HG03439 (cell line): ENCODE measurements at regions not wholly inside any gene's neighbourhood (a gene's known extent, or its start where the extent isn't known, plus 50 kb on each side); places are given as distances from the start of the nearest gene placed in this dataset.

Source experiments
- ATAC-seq: cut with Tn5 transposase; IDR thresholded peaks from one replicate; pipeline ENCODE4 v1.9.1; 2021; ENCODE audit warnings: mild to moderate bottlenecking, moderate library complexity; ENCODE audit not compliant: unreplicated experiment

DNA sequence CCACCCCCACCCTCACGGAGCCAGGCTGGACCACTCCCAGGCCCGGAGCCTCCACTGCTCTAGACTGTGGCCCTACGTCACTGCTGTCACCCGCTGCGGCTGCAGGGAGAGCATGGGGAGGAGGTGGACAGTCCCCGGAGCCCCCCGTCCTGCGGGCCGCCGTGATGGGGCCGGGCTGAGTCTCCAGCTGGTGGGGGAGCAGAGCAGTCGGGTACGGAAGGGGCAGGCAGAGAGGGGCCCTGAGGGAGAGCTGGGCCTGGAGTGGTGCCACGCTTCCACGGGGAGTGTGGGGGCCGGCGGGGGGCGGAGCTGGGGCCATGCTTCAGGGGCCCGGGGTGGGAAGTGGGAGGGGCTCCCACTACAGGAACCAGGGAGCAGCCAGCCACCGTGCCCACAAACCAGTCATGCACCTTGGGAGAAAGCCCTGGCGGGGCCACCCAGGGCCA lies 98.9 kb upstream of the KCNK1 start:
- no peak for ATAC-seq

GRCh38 chr1:233516732-233517131 lies 97.2 kb upstream of the KCNK1 start:
- ATAC-seq, result no peak

- ATAC-seq, result no peak
Measured at GRCh38 chr1:233518344-233518743, 95.6 kb upstream of the KCNK1 start.

DNA sequence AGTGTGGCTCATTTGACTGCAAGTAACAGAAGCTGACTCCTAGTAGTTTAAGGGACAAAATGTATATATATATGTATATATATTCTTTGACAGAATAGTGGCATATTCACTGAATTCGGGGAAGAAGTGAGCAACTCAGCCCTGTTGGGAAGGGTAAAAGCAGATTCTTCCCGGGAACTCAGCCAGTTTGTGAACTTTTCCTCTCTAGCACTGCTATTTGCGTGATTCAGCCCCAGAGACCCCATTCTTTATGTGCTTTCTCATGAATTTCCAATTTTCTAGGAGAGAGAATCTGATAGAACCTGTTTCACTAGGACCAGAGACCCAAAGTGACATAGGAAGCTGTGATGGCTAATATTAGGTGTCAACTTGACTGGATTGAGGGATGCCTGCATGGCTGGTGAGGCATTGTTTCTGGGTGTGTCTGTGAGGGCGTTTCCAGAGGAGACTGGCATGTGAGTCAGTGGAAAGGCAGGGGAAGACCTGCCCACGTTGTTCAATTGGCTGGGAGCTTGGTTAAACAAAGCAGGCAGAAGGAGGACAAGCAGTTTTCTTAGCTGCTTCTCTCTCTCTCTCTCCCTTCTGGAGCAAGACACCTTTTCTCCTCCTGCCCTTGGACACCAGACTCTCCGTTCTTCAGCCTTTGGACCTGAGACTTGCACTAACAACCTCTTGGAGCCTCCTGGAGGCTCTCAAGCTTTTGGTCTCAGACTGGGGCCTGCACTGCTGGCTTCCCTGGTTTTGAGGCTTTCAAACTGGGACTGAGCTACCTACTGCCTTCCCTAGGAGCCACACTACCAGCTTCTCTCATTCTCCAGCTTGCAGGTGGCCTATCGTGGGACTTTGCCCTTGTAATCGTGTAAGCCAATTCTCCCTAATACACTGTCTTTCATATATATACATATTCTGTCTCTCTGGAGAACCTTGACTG lies 93.4 kb upstream of the KCNK1 start:
- no peak for ATAC-seq

DNA sequence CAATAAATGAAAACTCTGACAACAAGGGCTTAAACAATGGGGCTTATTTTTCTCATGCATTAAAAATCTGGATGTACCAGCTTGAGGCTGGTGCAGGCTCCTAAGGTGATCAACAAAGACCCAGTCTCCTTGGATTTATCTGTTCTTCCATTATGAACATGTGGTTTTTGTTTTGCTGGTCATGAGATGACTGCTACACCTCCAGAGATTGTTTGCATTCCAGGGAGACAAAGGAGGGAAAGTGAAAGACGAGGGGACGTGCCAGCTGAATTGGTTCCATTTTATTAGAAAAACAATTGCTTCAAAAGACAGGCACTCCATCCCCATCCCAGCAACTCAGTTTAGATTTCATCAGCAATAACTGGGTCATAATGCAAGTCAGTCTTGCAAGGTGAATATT lies 90.9 kb upstream of the KCNK1 start:
- ATAC-seq, result no peak

DNA sequence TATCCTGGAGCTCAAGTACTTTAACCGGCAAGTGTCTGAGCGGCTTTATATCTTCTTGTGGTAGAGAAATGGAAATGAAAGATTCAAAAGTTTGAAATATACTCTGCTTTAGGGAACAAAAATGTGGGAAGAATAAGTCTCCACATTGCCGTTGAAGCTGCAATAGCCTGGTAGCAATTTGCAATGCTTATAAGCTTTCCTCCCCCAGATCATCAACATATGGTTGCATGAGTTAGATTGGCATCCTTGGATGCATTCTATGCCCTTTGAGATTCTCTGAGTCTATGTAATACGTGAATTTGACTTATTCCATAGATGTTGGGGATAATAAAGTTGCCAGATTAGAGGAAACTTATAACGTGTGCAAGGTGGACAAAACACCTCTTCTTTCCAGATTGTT lies 86.1 kb upstream of the KCNK1 start:
- ATAC-seq, result no peak

DNA sequence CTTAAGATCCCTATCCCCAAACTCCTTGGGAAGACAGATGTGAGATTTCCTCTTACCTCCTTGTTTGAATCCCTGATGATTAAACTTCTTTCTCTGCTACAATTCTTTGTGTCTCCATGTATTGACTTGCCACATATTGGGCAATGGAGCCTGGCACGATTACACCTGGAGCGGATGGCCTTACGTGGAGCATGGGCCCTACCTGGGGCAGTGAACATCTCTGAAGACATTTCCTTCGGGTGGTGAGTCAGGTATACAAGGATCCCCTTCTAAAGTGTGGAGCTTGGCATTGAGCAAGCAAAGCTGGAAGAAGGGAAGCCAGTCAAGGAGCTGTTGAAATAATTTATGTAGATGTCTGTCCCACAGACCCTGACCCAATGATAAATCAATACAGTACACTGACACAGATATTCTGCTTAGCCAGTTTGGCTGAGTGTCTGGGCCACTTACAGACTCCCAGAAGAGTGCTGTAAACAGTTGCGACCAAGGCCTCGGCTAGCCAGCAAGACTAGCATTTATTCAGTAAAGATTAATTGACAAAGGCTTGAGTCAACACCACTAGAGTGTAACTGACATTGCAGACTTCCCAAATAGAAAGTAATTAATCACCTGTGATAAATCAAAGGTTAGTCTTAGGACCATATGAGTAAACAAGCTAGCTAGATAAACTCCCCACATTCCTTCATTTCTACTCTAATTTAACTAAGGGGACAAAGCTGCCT lies 83.1 kb upstream of the KCNK1 start:
- no peak for ATAC-seq

GRCh38 chr1:233540816-233541215 lies 73.1 kb upstream of the KCNK1 start:
- no peak for ATAC-seq

DNA sequence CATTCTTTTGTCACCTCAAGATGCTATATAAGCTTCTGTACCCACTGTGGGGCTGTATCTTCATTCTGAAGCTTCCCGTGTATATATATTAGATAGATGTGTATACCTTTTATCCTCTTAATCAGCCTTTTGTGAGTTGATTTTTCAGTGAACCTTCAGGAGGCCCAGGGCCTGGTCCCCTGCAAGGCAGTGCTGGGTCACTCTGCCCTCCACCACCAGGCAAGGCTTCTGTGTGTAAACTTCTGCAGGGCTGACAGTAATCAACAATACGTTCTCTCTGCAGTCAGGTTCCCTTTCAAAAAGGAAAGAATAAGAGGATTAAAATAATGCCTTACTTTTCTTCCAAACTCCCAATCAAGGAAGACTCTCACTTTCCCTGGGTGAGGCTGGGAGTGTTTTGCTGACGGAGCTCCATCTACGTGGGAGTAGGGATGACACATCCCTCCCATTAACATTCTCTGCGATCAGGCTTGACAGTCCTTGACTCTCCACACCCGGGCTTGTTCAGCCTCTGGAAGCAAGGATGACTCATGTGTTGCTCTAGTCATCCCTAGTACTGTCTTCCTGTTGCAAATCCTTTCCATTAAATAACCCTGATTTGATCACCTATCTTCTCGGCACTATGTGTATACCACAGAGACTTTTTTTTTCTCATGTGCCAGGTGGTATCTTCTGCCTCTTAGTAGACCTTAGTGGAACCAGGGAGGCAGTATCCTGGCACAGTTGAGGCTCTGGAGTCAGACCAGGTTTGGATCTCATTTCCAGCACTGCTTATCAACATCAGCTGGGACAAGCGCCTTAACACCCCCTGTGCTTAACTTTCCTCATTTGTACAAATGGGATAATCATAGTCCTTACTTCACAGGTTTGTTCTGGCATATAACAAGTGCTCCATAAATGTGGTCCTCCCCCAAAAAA lies 70.3 kb upstream of the KCNK1 start:
- no peak for ATAC-seq

DNA sequence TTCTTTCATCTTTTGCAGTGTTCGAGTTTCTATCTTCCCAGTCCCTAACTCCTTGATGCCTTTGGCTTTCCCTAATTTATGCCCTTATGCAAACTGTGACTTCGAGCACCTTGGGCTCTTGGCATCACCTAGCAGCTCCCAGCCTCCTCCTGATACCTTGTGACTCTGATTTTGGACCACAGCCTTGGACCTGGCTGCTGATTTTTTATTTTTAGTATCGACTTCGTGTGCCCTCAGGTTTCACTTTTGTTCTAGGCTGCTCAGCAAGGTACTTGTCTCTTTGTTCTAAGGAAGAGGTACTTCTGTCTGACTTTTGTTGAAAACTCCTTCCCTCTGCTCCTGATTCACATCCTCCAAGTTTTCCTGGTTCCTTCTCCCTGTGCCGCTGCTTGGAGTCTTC lies 69.6 kb upstream of the KCNK1 start:
- no peak for ATAC-seq

DNA sequence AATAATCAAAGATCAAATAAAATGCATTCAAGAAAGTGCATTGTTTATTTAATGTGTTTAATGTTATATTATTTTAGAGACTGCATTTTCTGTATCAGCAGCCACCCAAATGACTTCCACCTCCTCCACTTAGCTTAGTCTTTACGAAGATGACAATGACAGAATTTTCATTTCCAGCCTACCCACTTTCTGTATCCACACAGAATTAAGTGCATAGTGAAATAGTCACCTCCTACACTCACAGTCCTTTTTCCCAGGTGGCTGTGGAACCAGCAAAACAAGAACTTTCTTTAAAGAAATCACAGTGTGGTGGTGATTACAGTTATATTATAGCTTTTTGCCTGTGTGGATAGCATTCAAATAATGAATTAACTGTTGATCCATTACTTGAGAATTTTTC lies 66.2 kb upstream of the KCNK1 start:
- no peak for ATAC-seq

DNA sequence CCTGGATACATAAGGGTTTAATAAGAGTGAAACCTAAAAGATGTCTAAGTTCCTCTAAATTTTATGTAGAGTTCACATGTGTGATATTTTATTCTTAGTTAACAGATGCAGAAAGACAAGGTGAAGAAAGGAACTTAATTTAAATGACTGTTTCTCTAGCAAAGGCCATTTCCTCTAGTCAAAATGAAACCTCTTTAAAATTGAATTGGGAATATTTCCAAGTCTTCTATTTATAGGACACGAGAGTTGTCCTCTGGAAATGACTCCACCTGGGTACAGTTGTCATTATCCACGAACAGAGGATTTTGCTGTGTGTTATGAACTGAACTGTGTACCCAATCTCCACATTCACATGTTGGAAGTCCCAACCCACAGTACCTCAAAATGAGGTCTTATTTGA lies 64.5 kb upstream of the KCNK1 start:
- ATAC-seq, result no peak

DNA sequence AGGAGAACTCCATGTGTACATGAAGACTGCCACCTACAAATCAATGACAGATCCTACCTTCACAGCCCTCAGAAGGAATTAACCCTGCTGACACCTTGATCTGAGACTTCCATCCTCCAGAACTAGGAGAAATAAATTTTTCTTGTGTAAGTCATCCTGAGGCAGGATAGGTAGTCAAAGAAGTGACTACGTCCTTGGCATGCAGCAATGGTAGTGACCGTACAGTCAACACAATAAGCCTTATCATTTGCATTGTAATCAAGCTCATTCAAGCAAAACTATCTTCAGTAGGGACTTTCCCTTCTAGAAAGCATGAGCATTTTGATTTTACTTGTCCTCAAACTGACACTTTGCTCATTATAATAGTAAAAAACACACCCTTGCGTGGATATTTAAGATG lies 64.0 kb upstream of the KCNK1 start:
- no peak for ATAC-seq

DNA sequence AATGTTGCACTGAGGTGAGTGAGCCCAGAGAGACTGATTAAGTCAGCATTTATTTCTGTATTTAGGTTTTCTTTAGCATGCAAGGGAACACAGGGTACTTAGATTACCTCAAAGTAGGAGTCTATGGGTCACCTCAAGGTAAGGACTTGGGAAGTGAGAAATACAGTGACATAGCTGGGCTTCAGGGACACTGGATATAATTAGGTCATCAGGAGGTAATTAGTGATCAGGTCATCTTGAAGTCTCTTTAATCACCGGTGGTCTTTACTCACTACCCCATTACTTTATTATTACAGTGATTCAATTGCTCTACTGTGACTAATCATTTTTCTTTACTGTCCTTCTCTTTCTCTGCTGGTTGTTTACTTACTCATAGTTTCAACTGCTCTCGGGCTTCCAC lies 59.9 kb upstream of the KCNK1 start:
- no peak for ATAC-seq

GRCh38 chr1:233561708-233562426 lies 52.0 kb upstream of the KCNK1 start:
- ATAC-seq, result no peak
